ENCODE measurements at regions not wholly inside any gene's neighbourhood (a gene's known extent, or its start where the extent isn't known, plus 50 kb on each side); places are given as distances from the start of the nearest gene placed in this dataset.

DNA sequence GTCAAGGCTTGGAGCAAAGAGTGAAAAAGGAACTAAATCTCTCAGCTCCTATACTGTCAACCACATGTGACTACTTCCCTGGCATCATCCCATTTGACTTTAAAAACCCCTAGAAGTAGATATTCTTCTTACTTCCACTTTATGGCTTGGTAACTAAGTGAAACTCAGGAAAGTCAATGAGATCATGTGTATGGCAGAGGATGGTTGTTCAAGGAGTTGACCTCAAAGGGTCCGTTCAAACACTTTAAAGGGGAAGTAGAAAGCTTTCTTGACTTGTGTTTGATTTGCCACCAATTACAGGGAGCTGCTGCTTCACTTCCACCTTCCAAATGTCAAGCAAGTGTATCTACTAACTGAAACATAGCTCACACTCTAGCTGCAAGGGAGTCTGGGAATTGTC, 187.2 kb downstream of the RAB28 start:
- DNase-seq (ENCODE audit: low spot score) = no peak
- TF ChIP-seq, protein P1, sequence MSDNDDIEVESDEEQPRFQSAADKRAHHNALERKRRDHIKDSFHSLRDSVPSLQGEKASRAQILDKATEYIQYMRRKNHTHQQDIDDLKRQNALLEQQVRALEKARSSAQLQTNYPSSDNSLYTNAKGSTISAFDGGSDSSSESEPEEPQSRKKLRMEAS (CRISPR knock-in tag; IDR thresholded peaks at IDR 0.05) = no peak
- H3K4me1 Mint-ChIP-seq = no peaks in the 10 kb centered on the region
- no peak overlapping the region for H3K4me3 Mint-ChIP-seq
- H3K27me3 Mint-ChIP-seq (ENCODE audit: low read depth) = no peaks in the 10 kb centered on the region
- no peak overlapping the region for H3K27ac Mint-ChIP-seq
- POLR2A ChIA-PET = no interaction called here
- no peak for ATAC-seq
- H3K36me3 Mint-ChIP-seq = peaks cover 22% of the 10 kb centered on the region
- H3K9me3 Mint-ChIP-seq = peaks cover 41% of the 10 kb centered on the region
- CTCF ChIA-PET = no interaction called here

DNA sequence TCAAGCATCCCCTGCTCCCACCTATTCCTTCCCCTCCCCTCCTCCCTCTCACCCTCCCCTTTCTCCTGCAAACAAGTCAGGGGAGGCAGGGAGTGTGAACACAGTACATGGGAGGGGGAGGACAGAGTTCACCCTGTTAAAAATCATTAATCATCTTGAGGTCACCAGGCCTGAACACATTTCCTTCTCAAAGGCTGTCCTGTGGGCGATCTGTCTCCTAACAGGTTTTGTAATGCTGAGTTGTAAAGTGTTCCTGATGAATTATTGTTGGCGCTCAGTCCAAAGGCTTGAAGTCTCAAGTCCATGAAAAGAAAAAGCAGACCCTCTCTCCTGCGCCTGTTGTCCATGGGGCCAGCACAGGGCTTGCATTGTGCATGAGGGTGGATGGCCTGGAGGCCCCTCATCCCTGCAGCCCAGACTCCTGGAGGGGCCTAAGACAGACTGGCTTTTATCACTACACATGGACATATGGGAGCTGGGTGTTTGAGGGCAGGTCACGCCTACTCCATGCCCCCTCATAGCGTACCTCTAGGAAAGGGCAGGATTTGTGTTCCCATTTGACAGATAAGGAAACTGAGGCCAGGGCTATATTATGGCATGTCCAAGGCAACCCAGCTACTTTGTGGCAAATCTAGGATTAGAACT, 189.1 kb downstream of the RAB28 start:
- no peaks in the 10 kb centered on the region for H3K4me1 Mint-ChIP-seq
- POLR2A ChIA-PET = no interaction called here
- H3K27me3 Mint-ChIP-seq (ENCODE audit: low read depth) = no peaks in the 10 kb centered on the region
- H3K36me3 Mint-ChIP-seq = peaks cover 10% of the 10 kb centered on the region
- no peak overlapping the region for H3K27ac Mint-ChIP-seq
- no peak for ATAC-seq
- H3K4me3 Mint-ChIP-seq = no peak overlapping the region
- H3K9me3 Mint-ChIP-seq = peaks cover 29% of the 10 kb centered on the region
- TF ChIP-seq, protein P2, sequence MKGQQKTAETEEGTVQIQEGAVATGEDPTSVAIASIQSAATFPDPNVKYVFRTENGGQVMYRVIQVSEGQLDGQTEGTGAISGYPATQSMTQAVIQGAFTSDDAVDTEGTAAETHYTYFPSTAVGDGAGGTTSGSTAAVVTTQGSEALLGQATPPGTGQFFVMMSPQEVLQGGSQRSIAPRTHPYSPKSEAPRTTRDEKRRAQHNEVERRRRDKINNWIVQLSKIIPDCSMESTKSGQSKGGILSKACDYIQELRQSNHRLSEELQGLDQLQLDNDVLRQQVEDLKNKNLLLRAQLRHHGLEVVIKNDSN (CRISPR knock-in tag; IDR thresholded peaks at IDR 0.05) = no peak
- TF ChIP-seq, protein P3, sequence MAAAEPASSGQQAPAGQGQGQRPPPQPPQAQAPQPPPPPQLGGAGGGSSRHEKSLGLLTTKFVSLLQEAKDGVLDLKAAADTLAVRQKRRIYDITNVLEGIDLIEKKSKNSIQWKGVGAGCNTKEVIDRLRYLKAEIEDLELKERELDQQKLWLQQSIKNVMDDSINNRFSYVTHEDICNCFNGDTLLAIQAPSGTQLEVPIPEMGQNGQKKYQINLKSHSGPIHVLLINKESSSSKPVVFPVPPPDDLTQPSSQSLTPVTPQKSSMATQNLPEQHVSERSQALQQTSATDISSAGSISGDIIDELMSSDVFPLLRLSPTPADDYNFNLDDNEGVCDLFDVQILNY (CRISPR knock-in tag; IDR thresholded peaks at IDR 0.05) = no peak
- TF ChIP-seq RELA (CRISPR knock-in tag; IDR thresholded peaks at IDR 0.05; ENCODE audit: borderline replicate concordance) (no peak), ZNF423 (CRISPR knock-in tag; IDR thresholded peaks at IDR 0.05) (no peak), ZNF138 (CRISPR knock-in tag; conservative IDR thresholded peaks at IDR 0.05) (no peak), ESRRA (CRISPR knock-in tag; IDR thresholded peaks at IDR 0.05; ENCODE audit: borderline replicate concordance) (no peak), TEAD1 (CRISPR knock-in tag; IDR thresholded peaks at IDR 0.05) (no peak)
- TF ChIP-seq, protein P4, sequence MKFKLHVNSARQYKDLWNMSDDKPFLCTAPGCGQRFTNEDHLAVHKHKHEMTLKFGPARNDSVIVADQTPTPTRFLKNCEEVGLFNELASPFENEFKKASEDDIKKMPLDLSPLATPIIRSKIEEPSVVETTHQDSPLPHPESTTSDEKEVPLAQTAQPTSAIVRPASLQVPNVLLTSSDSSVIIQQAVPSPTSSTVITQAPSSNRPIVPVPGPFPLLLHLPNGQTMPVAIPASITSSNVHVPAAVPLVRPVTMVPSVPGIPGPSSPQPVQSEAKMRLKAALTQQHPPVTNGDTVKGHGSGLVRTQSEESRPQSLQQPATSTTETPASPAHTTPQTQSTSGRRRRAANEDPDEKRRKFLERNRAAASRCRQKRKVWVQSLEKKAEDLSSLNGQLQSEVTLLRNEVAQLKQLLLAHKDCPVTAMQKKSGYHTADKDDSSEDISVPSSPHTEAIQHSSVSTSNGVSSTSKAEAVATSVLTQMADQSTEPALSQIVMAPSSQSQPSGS (CRISPR knock-in tag; IDR thresholded peaks at IDR 0.05; ENCODE audit: borderline replicate concordance, low read depth) = no peak
- TF ChIP-seq, protein P5, sequence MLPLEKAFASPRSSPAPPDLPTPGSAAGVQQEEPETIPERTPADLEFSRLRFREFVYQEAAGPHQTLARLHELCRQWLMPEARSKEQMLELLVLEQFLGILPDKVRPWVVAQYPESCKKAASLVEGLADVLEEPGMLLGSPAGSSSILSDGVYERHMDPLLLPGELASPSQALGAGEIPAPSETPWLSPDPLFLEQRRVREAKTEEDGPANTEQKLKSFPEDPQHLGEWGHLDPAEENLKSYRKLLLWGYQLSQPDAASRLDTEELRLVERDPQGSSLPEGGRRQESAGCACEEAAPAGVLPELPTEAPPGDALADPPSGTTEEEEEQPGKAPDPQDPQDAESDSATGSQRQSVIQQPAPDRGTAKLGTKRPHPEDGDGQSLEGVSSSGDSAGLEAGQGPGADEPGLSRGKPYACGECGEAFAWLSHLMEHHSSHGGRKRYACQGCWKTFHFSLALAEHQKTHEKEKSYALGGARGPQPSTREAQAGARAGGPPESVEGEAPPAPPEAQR (CRISPR knock-in tag; IDR thresholded peaks at IDR 0.05) = no peak
- TF ChIP-seq, protein P6, sequence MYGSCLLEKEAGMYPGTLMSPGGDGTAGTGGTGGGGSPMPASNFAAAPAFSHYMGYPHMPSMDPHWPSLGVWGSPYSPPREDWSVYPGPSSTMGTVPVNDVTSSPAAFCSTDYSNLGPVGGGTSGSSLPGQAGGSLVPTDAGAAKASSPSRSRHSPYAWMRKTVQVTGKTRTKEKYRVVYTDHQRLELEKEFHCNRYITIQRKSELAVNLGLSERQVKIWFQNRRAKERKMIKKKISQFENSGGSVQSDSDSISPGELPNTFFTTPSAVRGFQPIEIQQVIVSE (CRISPR knock-in tag; IDR thresholded peaks at IDR 0.05; ENCODE audit: borderline replicate concordance) = no peak
- TF ChIP-seq, protein P7, sequence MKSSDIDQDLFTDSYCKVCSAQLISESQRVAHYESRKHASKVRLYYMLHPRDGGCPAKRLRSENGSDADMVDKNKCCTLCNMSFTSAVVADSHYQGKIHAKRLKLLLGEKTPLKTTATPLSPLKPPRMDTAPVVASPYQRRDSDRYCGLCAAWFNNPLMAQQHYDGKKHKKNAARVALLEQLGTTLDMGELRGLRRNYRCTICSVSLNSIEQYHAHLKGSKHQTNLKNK (CRISPR knock-in tag; IDR thresholded peaks at IDR 0.05) = no peak
- TF ChIP-seq, protein P8, sequence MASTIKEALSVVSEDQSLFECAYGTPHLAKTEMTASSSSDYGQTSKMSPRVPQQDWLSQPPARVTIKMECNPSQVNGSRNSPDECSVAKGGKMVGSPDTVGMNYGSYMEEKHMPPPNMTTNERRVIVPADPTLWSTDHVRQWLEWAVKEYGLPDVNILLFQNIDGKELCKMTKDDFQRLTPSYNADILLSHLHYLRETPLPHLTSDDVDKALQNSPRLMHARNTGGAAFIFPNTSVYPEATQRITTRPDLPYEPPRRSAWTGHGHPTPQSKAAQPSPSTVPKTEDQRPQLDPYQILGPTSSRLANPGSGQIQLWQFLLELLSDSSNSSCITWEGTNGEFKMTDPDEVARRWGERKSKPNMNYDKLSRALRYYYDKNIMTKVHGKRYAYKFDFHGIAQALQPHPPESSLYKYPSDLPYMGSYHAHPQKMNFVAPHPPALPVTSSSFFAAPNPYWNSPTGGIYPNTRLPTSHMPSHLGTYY (CRISPR knock-in tag; IDR thresholded peaks at IDR 0.05) = no peak
- CTCF ChIA-PET = no interaction called here
- DNase-seq (ENCODE audit: low spot score) = no peak

DNA sequence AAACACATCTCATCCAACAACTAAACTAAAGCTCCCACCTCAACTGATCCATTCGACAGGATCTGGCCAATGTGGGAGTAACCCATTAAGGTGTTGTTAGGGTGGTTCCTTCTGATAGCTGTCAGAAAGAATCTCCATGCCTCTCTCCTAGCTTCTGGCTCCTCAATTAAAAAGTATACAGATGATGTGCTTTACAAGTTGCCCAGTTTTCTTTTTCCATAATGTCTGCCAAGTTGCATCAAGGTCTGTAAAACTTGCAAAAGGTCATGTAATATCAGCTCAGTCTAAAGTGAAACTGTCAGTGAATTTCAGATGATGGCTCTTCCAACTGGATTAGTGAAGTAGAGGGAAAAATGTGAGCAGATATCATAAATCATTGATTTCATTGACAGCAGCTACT, 191.8 kb downstream of the RAB28 start:
- no peak overlapping the region for H3K27ac Mint-ChIP-seq
- TF ChIP-seq FOXK1 (CRISPR knock-in tag; IDR thresholded peaks at IDR 0.05) (no peak), NFYB (CRISPR knock-in tag; conservative IDR thresholded peaks at IDR 0.05; ENCODE audit: low read depth) (no peak), SMAD3 (CRISPR knock-in tag; IDR thresholded peaks at IDR 0.05; ENCODE audit: borderline replicate concordance) (no peak), NR3C1 (CRISPR knock-in tag; conservative IDR thresholded peaks at IDR 0.05; ENCODE audit: low read depth) (no peak), JAZF1 (CRISPR knock-in tag; IDR thresholded peaks at IDR 0.05) (no peak), MYBL2 (CRISPR knock-in tag; IDR thresholded peaks at IDR 0.05) (no peak), RELA (CRISPR knock-in tag; IDR thresholded peaks at IDR 0.05; ENCODE audit: borderline replicate concordance) (no peak)
- TF ChIP-seq, protein P5 (CRISPR knock-in tag; IDR thresholded peaks at IDR 0.05) = no peak

More for the DNA sequence above, 191.8 kb downstream of the RAB28 start:
- ChIA-PET POLR2A (no interaction called here), CTCF (no interaction called here)
- DNase-seq (ENCODE audit: low spot score) (no peak), ATAC-seq (no peak)
- Mint-ChIP-seq H3K27me3 (ENCODE audit: low read depth) (no peaks in the 10 kb centered on the region), H3K4me1 (no peaks in the 10 kb centered on the region), H3K4me3 (no peak overlapping the region), H3K36me3 (peaks cover 10% of the 10 kb centered on the region), H3K9me3 (peaks cover 39% of the 10 kb centered on the region)
